ENCODE measurements at regions not wholly inside any gene's neighbourhood (a gene's known extent, or its start where the extent isn't known, plus 50 kb on each side); places are given as distances from the start of the nearest gene placed in this dataset.

GRCh38 chr7:157087646-157088045 is 51.1 kb upstream of the UBE3C start:
- intact Hi-C loops (cut with micrococcal nuclease), result no loop called here
- peak; percentile 62 for FAIRE-seq
- POLR2A ChIA-PET, result no interaction called here

More at GRCh38 chr7:157087646-157088045, 51.1 kb upstream of the UBE3C start:
- H4K20me1 ChIP-seq (replicated peaks; ENCODE audit: control insufficient read depth, insufficient read depth, low read length), result no peaks in the 10 kb centered on the region; the same call in 1 of the 2 replicates
- DNase-seq (ENCODE audit: extremely low read depth in 1 of 4, low spot score in 3 of 4), result peak in 1 of 4 experiments; percentile 14
- 0 out of 4 replicates have a peak overlapping the region, but pooled peaks of 1 of the 2 experiments have one; percentile 5 for H3K9ac ChIP-seq (ENCODE audit: insufficient read depth in 1 of 2, low read depth in 2 of 2, low read length in 2 of 2)
- peak; percentile 39; the same call in 2 of the 3 replicates for ATAC-seq
- peak overlapping the region; percentile 41; the same call in 1 of the 2 replicates for H2AFZ ChIP-seq (ENCODE audit: low read depth, low read length)
- peak overlapping the region; percentile 25 for H3K4me2 ChIP-seq (ENCODE audit: insufficient read depth, low read length)
- no TSS peak for BruUV-seq (replicated peaks)
- no peaks in the 10 kb centered on the region for H3K36me3 ChIP-seq (ENCODE audit: control insufficient read depth, insufficient read depth, low read length)
- no peaks in the 10 kb centered on the region for H3K9me1 ChIP-seq (ENCODE audit: control insufficient read depth, insufficient read depth, low read length)
- H3K4me1 ChIP-seq (replicated peaks in 1 of 2; ENCODE audit: control insufficient read depth in 2 of 2, insufficient read depth in 2 of 2, low read length in 2 of 2), result peaks cover 3 to 10% of the 10 kb centered on the region in 2 experiments; a peak in 3 of 5 replicates
- 7% methylated on average over 24 of the region's 24 CpGs for WGBS (ENCODE audit: insufficient coverage, low coverage, missing lambda C conversion rate)
- no peak overlapping the region for H3K4me3 ChIP-seq
- TF ChIP-seq, protein P1, sequence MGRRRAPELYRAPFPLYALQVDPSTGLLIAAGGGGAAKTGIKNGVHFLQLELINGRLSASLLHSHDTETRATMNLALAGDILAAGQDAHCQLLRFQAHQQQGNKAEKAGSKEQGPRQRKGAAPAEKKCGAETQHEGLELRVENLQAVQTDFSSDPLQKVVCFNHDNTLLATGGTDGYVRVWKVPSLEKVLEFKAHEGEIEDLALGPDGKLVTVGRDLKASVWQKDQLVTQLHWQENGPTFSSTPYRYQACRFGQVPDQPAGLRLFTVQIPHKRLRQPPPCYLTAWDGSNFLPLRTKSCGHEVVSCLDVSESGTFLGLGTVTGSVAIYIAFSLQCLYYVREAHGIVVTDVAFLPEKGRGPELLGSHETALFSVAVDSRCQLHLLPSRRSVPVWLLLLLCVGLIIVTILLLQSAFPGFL (CRISPR knock-in tag; IDR thresholded peaks at IDR 0.05), result no peak
- TF ChIP-seq, protein P2, sequence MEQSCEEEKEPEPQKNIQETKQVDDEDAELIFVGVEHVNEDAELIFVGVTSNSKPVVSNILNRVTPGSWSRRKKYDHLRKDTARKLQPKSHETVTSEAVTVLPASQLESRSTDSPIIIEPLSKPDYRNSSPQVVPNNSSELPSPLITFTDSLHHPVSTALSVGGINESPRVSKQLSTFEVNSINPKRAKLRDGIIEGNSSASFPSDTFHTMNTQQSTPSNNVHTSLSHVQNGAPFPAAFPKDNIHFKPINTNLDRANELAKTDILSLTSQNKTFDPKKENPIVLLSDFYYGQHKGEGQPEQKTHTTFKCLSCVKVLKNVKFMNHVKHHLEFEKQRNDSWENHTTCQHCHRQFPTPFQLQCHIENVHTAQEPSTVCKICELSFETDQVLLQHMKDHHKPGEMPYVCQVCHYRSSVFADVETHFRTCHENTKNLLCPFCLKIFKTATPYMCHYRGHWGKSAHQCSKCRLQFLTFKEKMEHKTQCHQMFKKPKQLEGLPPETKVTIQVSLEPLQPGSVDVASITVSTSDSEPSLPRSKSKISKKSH (CRISPR knock-in tag; IDR thresholded peaks at IDR 0.05), result no peak
- TF ChIP-seq SAFB2 (IDR thresholded peaks at IDR 0.05; ENCODE audit: borderline replicate concordance, low read depth, low read length, severe bottlenecking) (no peak), STAG1 (CRISPR knock-in tag; IDR thresholded peaks at IDR 0.05; ENCODE audit: borderline replicate concordance) (no peak), CHD4 (IDR thresholded peaks at IDR 0.05; ENCODE audit: insufficient read depth, insufficient replicate concordance, low read depth, low read length, poor library complexity, severe bottlenecking) (no peak), CCNT2 (IDR thresholded peaks at IDR 0.05; ENCODE audit: borderline replicate concordance, extremely low read depth, insufficient read length, low read depth, low read length) (no peak), TSHZ1 (CRISPR knock-in tag; IDR thresholded peaks at IDR 0.05) (no peak), SMAD1 (IDR thresholded peaks at IDR 0.05; ENCODE audit: low read depth, low read length, partially characterized antibody) (no peak), XRCC3 (IDR thresholded peaks at IDR 0.05) (no peak)
- no peak overlapping the region for H3K27ac ChIP-seq (ENCODE audit: extremely low read depth, low read depth, low read length)
- CTCF ChIA-PET (ENCODE audit: low intra/inter-chr PET ratio), result no interaction called here
- in situ Hi-C loops (cut with MboI), result no loop called here
- H3K9me3 ChIP-seq (replicated peaks; ENCODE audit: control insufficient read depth, insufficient read depth, low read depth, low read length), result no peaks in the 10 kb centered on the region
- H3K79me2 ChIP-seq (ENCODE audit: control insufficient read depth, insufficient read depth, low read length), result no peaks in the 10 kb centered on the region
- peaks cover 46 to 48% of the 10 kb centered on the region in 2 experiments for H3K27me3 ChIP-seq (ENCODE audit: control insufficient read depth in 2 of 2, insufficient read depth in 2 of 2, low read length in 2 of 2)

Data from K562 (cell line).